Stomach (tissue), 8 donors: ENCODE measurements at regions not wholly inside any gene's neighbourhood (a gene's known extent, or its start where the extent isn't known, plus 50 kb on each side); places are given as distances from the start of the nearest gene placed in this dataset.

ENCODE experiments used
- DNase-seq, 2 donors: peaks; one replicate each; pipeline versions ENCODE4 v3.0.0 to v3.0.0-alpha.2; 2013 to 2019
- H3K27ac ChIP-seq, 5 donors: fragments of 200-600 bp in 4 of 5; sonication (generic) in 4 of 5; one replicate each; pipeline ENCODE4 v1.5.1; 2013 to 2019; ENCODE audit warnings: mild to moderate bottlenecking in 1 of 5, moderate library complexity in 1 of 5
- H3K27me3 ChIP-seq, 3 donors: fragments of 200-600 bp; sonication (generic); one replicate each; pipeline ENCODE4 v1.5.1; 2017 to 2019; ENCODE audit warnings: mixed run types in 1 of 3
- H3K36me3 ChIP-seq, 4 donors: fragments of 200-600 bp; sonication (generic); 1 replicate in 3 of 4; 2 replicates in 1 of 4; pipeline ENCODE4 v1.5.1; 2016 to 2019
- H3K4me1 ChIP-seq, 4 donors: fragments of 200-600 bp; sonication (generic); one replicate each; pipeline ENCODE4 v1.5.1; 2016 to 2019
- H3K4me3 ChIP-seq, 4 donors: fragments of 200-600 bp; sonication (generic) in 3 of 4; one replicate each; pipeline ENCODE4 v1.5.1; 2016 to 2019; ENCODE audit warnings: mild to moderate bottlenecking in 1 of 4
- H3K9me3 ChIP-seq, 4 donors: fragments of 200-600 bp; sonication (generic); one replicate each; pipeline ENCODE4 v1.5.1; 2016 to 2019
- EP300 ChIP-seq: sonication (generic); formaldehyde crosslinking; IDR thresholded peaks from one replicate; pipeline ENCODE4 v1.6.1; 2017; ENCODE audit warnings: antibody characterized with exemption
- POLR2A ChIP-seq, 4 donors: fragments of 450-650 bp; IDR thresholded peaks; one replicate each; pipeline ENCODE4 v1.6.1; 2016; ENCODE audit warnings: antibody characterized with exemption in 4 of 4, control low read depth in 2 of 4, mild to moderate bottlenecking in 1 of 4, moderate library complexity in 1 of 4
- POLR2AphosphoS5 ChIP-seq, 3 donors: sonication (generic); formaldehyde crosslinking; IDR thresholded peaks; one replicate each; pipeline ENCODE4 v1.6.1; 2016; ENCODE audit warnings: antibody characterized with exemption in 3 of 3
- WGBS, 5 donors: extraction: QIAGEN DNeasy Blood & Tissue Kit in 3 of 5; methylation state at CpG; one replicate each; pipeline versions ENCODE4 v1.1.5 to v1.1.7; 2013 to 2018; 5-methylcytosine and 5-hydroxymethylcytosine counted together
- intact Hi-C: fragments of 100-400 bp; cut with DNase I; formaldehyde crosslinking; loops from one replicate; pipeline ENCODE4 v1.15.1; 2023; ENCODE audit warnings: low total_unique reads
- TF ChIP-seq, protein P1 (sequence below), 7 experiments: fragments of 450-650 bp in 4 of 7; fragments of 200-600 bp in 3 of 7; sonication (generic) in 3 of 7; IDR thresholded peaks; one replicate each; pipeline ENCODE4 v1.5.1; 2016 to 2019; ENCODE audit warnings: antibody characterized with exemption in 7 of 7, control low read depth in 2 of 7, mild to moderate bottlenecking in 1 of 7
- donor health status: healthy with polysubstance abuse.
- donor health status: Bipolar disorder and iron deficiency.
- donor health status: healthy.

DNA sequence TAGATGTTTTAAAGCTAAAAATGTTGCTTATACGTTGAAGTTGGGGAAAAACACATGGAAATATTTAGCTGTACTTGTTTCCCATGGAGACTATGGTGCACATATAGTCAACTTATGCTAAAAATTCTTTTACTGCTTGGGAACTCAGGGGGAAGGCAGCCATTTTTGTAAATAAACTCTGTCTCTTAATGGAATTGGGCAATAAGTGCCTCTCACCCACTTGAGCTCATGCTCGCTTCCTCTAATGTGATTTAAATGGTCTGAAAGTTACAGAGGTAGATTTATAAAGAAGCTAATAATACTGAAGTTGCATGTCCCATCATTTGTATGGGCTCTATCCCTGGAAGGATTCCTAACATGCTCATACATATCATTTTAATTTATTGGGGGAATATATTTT is 523.8 kb downstream of the RASEF start:
- DNase-seq, result peak in 1 of 2 donors; percentile 36
- H3K27me3 ChIP-seq, result no peaks in the 10 kb centered on the region
- WGBS, 5 donors, result 79 to 86% (median 82%) methylated on average over 2 of the region's 2 CpGs
- no peak overlapping the region for H3K27ac ChIP-seq
- no peaks in the 10 kb centered on the region for H3K9me3 ChIP-seq
- H3K36me3 ChIP-seq, result no peaks in the 10 kb centered on the region
- TF ChIP-seq EP300 (no peak), POLR2AphosphoS5 (IDR thresholded peaks at IDR 0.05) (no peak), POLR2A (IDR thresholded peaks at IDR 0.05) (no peak)
- TF ChIP-seq, protein P1, sequence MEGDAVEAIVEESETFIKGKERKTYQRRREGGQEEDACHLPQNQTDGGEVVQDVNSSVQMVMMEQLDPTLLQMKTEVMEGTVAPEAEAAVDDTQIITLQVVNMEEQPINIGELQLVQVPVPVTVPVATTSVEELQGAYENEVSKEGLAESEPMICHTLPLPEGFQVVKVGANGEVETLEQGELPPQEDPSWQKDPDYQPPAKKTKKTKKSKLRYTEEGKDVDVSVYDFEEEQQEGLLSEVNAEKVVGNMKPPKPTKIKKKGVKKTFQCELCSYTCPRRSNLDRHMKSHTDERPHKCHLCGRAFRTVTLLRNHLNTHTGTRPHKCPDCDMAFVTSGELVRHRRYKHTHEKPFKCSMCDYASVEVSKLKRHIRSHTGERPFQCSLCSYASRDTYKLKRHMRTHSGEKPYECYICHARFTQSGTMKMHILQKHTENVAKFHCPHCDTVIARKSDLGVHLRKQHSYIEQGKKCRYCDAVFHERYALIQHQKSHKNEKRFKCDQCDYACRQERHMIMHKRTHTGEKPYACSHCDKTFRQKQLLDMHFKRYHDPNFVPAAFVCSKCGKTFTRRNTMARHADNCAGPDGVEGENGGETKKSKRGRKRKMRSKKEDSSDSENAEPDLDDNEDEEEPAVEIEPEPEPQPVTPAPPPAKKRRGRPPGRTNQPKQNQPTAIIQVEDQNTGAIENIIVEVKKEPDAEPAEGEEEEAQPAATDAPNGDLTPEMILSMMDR (IDR thresholded peaks at IDR 0.05), result no peak
- H3K4me3 ChIP-seq, result no peak overlapping the region
- no peaks in the 10 kb centered on the region for H3K4me1 ChIP-seq
- intact Hi-C loops, result no loop called here

DNA sequence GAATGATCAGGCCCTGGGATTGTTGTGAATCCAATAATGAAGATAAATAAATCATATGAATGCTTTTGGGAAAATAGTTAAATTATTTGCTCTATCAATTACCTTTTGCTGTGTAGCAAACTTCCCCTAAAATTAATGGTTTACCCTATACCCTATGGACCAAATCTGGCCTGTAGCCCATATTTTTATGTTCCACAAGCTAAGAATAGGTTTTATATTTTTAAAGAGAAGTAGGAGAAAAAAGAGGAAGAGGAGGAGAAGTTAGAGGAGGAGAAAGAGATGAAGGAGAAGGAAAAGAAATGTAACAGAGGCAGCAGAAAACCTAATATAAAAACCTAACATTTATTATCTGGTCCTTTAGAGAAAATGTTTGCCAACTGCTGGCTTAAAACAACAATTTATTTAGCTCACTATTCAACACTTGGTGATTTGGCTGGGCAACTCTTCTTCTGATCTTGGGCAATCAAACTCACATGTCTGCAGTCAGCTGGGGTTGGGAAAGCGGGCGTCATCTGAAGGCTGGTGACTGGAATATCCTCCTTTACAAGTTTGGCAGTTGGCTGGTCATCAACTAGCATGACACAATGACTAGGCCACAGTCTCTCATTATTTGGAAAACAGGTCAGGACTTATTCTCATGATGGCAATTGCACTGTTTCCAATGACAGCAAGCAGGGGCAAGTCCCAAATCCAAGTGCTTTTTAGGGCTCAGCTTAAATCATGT is 522.9 kb downstream of the RASEF start:
- 89 to 100% (median 96%) methylated on average over 2 of the region's 2 CpGs for WGBS, 5 donors
- no peaks in the 10 kb centered on the region for H3K36me3 ChIP-seq
- TF ChIP-seq POLR2A (IDR thresholded peaks at IDR 0.05) (no peak), POLR2AphosphoS5 (IDR thresholded peaks at IDR 0.05) (no peak), EP300 (no peak)
- TF ChIP-seq, protein P1 (IDR thresholded peaks at IDR 0.05), result no peak
- intact Hi-C loops, result loop anchor here (10.0 kb wide), 1 partner anchor 65 kb away; no protein-coding TSS in a partner anchor
- no peaks in the 10 kb centered on the region for H3K9me3 ChIP-seq
- no peaks in the 10 kb centered on the region for H3K27me3 ChIP-seq
- H3K4me1 ChIP-seq, result no peaks in the 10 kb centered on the region
- H3K4me3 ChIP-seq, result no peak overlapping the region
- no peak for DNase-seq
- H3K27ac ChIP-seq, result no peak overlapping the region

DNA sequence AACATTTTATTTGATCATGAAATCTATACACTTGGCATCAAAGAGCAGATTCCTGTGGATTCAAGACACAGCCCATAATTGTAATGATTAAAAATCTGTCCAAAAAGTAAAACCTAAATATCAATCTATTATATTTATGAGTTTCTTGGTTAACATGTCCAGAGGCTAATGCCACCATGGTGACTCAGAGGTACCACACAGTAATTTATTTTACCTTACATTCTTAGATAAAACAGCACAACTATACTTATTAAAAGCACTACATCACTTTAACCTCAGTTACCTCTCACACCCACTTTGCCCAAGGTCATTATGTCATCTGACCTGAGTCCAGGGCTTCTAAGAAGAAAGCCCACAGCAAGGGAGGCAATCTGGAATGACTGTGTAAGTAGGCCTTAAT is 519.2 kb downstream of the RASEF start:
- intact Hi-C loops, result loop anchor here (10.0 kb wide), 1 partner anchor 61 kb away; no protein-coding TSS in a partner anchor
- Histone ChIP-seq H3K9me3 (no peaks in the 10 kb centered on the region), H3K36me3 (no peaks in the 10 kb centered on the region), H3K27me3 (no peaks in the 10 kb centered on the region), H3K4me1 (no peaks in the 10 kb centered on the region), H3K4me3 (no peak overlapping the region), H3K27ac (no peak overlapping the region)
- TF ChIP-seq POLR2A (IDR thresholded peaks at IDR 0.05) (no peak), POLR2AphosphoS5 (IDR thresholded peaks at IDR 0.05) (no peak), EP300 (no peak)
- TF ChIP-seq, protein P1 (IDR thresholded peaks at IDR 0.05), result no peak
- DNase-seq, result no peak

DNA sequence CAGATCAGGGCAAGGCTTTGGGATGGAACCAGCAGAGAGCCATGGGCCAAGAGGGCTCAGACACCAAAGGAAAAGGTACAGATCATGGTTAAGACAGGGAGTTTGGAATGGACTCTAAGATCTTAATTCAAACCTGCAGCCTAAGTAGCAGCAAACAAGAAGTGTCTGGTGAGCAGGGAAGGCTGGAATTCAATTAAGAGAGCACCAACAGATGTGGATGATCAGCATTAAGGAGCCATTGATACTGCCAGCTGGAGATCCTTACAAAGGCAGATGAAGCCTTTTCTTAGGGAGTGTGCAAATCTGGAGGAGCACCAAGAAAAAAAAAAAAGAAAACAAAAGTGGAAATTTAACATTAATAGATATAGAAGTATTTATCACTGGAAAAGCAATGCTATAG is 516.8 kb downstream of the RASEF start:
- H3K36me3 ChIP-seq, result no peaks in the 10 kb centered on the region
- H3K27me3 ChIP-seq, result no peaks in the 10 kb centered on the region
- no peaks in the 10 kb centered on the region for H3K4me1 ChIP-seq
- intact Hi-C loops, result loop anchor here (10.0 kb wide), 1 partner anchor 59 kb away; no protein-coding TSS in a partner anchor
- H3K27ac ChIP-seq, result no peak overlapping the region
- no peak overlapping the region for H3K4me3 ChIP-seq
- no peaks in the 10 kb centered on the region for H3K9me3 ChIP-seq
- no peak for TF ChIP-seq POLR2A (IDR thresholded peaks at IDR 0.05)
- TF ChIP-seq EP300, result no peak
- TF ChIP-seq, protein P1 (IDR thresholded peaks at IDR 0.05), result no peak
- DNase-seq, result peak in 1 of 2 donors; percentile 60
